ENCODE measurements at regions not wholly inside any gene's neighbourhood (a gene's known extent, or its start where the extent isn't known, plus 50 kb on each side); places are given as distances from the start of the nearest gene placed in this dataset.

GRCh38 chr17:77725846-77726245 is 232.7 kb upstream of the TNRC6C start:
- Histone ChIP-seq H4K20me1 (replicated peaks; ENCODE audit: control insufficient read depth, insufficient read depth, low read length) (no peaks in the 10 kb centered on the region), H3K79me2 (ENCODE audit: control insufficient read depth, insufficient read depth, low read length) (no peaks in the 10 kb centered on the region), H3K9me3 (replicated peaks; ENCODE audit: control insufficient read depth, insufficient read depth, low read depth, low read length) (no peaks in the 10 kb centered on the region; the same call in 1 of the 2 replicates), H3K4me2 (ENCODE audit: insufficient read depth, low read length) (no peak overlapping the region), H3K9ac (ENCODE audit: insufficient read depth in 1 of 2, low read depth in 2 of 2, low read length in 2 of 2) (no peak overlapping the region), H2AFZ (ENCODE audit: low read depth, low read length) (no peak overlapping the region), H3K27ac (ENCODE audit: extremely low read depth, low read depth, low read length) (no peak overlapping the region), H3K4me1 (replicated peaks in 1 of 2; ENCODE audit: control insufficient read depth in 2 of 2, insufficient read depth in 2 of 2, low read length in 2 of 2) (0 out of 5 replicates have a peak, but pooled peaks cover 0 to 5% of the 10 kb centered on the region in 2 experiments), H3K4me3 (no peak overlapping the region), H3K9me1 (ENCODE audit: control insufficient read depth, insufficient read depth, low read length) (no peaks in the 10 kb centered on the region), H3K27me3 (ENCODE audit: control insufficient read depth in 2 of 2, insufficient read depth in 2 of 2, low read length in 2 of 2) (peaks cover 27 to 70% of the 10 kb centered on the region in 2 experiments), H3K36me3 (ENCODE audit: control insufficient read depth, insufficient read depth, low read length) (no peaks in the 10 kb centered on the region)
- no peak for TF ChIP-seq ZNF23 (CRISPR knock-in tag; IDR thresholded peaks at IDR 0.05)
- TF ChIP-seq ILF3 (IDR thresholded peaks at IDR 0.05; ENCODE audit: borderline replicate concordance): no peak
- no peak for TF ChIP-seq ZNF134 (CRISPR knock-in tag; conservative IDR thresholded peaks at IDR 0.05)
- TF ChIP-seq ZNF311 (CRISPR knock-in tag; IDR thresholded peaks at IDR 0.05): no peak
- no peak for TF ChIP-seq SP2 (IDR thresholded peaks at IDR 0.05; ENCODE audit: extremely low read depth, low read depth, low read length, poor library complexity, severe bottlenecking)
- TF ChIP-seq SMC3 (conservative IDR thresholded peaks at IDR 0.05; ENCODE audit: insufficient read depth, low read depth, low read length): no peak
- TF ChIP-seq SIN3B (IDR thresholded peaks at IDR 0.05; ENCODE audit: low read depth): no peak
- no peak for TF ChIP-seq ATF4 (CRISPR knock-in tag; IDR thresholded peaks at IDR 0.05)
- no peak for TF ChIP-seq NFIX (CRISPR knock-in tag; IDR thresholded peaks at IDR 0.05; ENCODE audit: low read depth)
- no peak for TF ChIP-seq NR1H2 (CRISPR knock-in tag; IDR thresholded peaks at IDR 0.05)
- TF ChIP-seq MCM2 (IDR thresholded peaks at IDR 0.05; ENCODE audit: low read depth): no peak
- no peak for TF ChIP-seq TAF1 (IDR thresholded peaks at IDR 0.05; ENCODE audit: control insufficient read depth, extremely low read depth, insufficient read depth, low read length, severe bottlenecking)
- no peak for TF ChIP-seq HNRNPLL (IDR thresholded peaks at IDR 0.05; ENCODE audit: low read depth, low read length, poor library complexity, severe bottlenecking)
- no peak for TF ChIP-seq DNMT1 (IDR thresholded peaks at IDR 0.05)
- no TSS peak for BruUV-seq (replicated peaks)
- 0% methylated on average over 5 of the region's 5 CpGs for WGBS (ENCODE audit: insufficient coverage, low coverage, missing lambda C conversion rate)
- in situ Hi-C loops (cut with MboI): no loop called here
- intact Hi-C loops (cut with micrococcal nuclease): no loop called here
- POLR2A ChIA-PET: interaction anchor here (0.5 to 0.6 kb wide), 2 partner anchors 9 to 578 kb away, joined by 3 to 4 read pairs; no protein-coding TSS in a partner anchor
- DNase-seq (ENCODE audit: extremely low read depth in 1 of 4, low spot score in 3 of 4) (no peak), ATAC-seq (no peak), FAIRE-seq (no peak)
- CTCF ChIA-PET (ENCODE audit: low intra/inter-chr PET ratio): no interaction called here
